ENCODE measurements at regions not wholly inside any gene's neighbourhood (a gene's known extent, or its start where the extent isn't known, plus 50 kb on each side); places are given as distances from the start of the nearest gene placed in this dataset.
"Not testable (repeated sequence)": the region's sequence is repeated elsewhere in the genome, so short reads cannot be mapped to it uniquely, and the experiment has no call there.

- TF ChIP-seq CTCF, POLR2A (IDR thresholded peaks at IDR 0.05): not testable (repeated sequence)
Measured at GRCh38 chr7:25743670-25744451, 408.1 kb upstream of the NFE2L3 start.
